ENCODE measurements at regions not wholly inside any gene's neighbourhood (a gene's known extent, or its start where the extent isn't known, plus 50 kb on each side); places are given as distances from the start of the nearest gene placed in this dataset.

DNA sequence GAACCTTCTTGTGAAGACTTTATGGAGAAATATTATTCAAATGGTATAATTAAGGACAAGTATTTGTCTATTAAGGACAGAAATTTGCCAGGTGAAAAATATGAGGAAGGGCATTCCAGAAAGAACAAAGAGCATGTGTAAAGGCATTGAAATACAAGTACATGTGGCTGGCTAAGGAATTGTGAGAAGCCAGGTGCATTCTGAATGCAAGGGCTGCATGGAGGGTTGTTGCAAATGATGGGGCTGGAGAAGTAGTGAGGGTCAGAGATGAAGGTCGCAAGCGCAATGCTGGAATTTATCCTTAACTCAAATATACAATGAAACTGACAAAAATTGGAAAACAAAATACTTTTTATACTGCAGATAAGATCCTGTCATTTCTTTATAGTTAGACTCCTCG, 437.7 kb downstream of the ADAMTS20 start:
- TF ChIP-seq POLR2AphosphoS5 (IDR thresholded peaks at IDR 0.05; ENCODE audit: insufficient read depth in 1 of 2, low read depth in 1 of 2) (no peak), POLR2A (IDR thresholded peaks at IDR 0.05) (no peak)
- TF ChIP-seq, protein P1, sequence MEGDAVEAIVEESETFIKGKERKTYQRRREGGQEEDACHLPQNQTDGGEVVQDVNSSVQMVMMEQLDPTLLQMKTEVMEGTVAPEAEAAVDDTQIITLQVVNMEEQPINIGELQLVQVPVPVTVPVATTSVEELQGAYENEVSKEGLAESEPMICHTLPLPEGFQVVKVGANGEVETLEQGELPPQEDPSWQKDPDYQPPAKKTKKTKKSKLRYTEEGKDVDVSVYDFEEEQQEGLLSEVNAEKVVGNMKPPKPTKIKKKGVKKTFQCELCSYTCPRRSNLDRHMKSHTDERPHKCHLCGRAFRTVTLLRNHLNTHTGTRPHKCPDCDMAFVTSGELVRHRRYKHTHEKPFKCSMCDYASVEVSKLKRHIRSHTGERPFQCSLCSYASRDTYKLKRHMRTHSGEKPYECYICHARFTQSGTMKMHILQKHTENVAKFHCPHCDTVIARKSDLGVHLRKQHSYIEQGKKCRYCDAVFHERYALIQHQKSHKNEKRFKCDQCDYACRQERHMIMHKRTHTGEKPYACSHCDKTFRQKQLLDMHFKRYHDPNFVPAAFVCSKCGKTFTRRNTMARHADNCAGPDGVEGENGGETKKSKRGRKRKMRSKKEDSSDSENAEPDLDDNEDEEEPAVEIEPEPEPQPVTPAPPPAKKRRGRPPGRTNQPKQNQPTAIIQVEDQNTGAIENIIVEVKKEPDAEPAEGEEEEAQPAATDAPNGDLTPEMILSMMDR (IDR thresholded peaks at IDR 0.05) = no peak
- no peaks in the 10 kb centered on the region for H3K4me1 ChIP-seq
- DNase-seq (ENCODE audit: extremely low spot score in 2 of 2) = no peak
- no peaks in the 10 kb centered on the region for H3K9me3 ChIP-seq
- intact Hi-C loops (cut with DNase I) = no loop called here
- no peak overlapping the region for H3K27ac ChIP-seq
- no peaks in the 10 kb centered on the region for H3K36me3 ChIP-seq
- H3K27me3 ChIP-seq = no peaks in the 10 kb centered on the region
- H3K4me3 ChIP-seq = no peak overlapping the region

DNA sequence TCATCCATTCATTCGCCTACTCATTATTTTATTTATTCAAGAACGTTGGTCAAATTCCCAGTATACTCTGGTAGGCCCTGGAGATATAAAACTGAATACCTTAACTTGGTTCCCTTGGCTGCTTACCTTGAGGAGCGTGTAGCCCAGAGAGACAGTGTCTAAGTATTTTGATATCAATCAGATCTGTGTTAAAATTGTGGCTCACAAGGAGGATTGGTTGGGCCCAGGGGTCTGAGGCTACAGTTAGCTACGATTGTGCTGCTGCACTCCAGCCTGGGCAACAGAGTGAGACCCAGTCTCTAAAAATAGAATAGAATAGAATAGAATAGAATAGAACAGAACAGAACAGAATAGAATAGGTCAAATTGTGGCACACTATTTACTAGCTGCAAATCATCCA, 438.4 kb downstream of the ADAMTS20 start:
- Histone ChIP-seq H3K27ac (no peak overlapping the region), H3K4me3 (no peak overlapping the region), H3K9me3 (no peaks in the 10 kb centered on the region), H3K36me3 (no peaks in the 10 kb centered on the region), H3K4me1 (no peaks in the 10 kb centered on the region), H3K27me3 (no peaks in the 10 kb centered on the region)
- TF ChIP-seq POLR2A (IDR thresholded peaks at IDR 0.05) = no peak
- TF ChIP-seq, protein P1 (IDR thresholded peaks at IDR 0.05) = no peak
- TF ChIP-seq POLR2AphosphoS5 (IDR thresholded peaks at IDR 0.05; ENCODE audit: insufficient read depth in 1 of 2, low read depth in 1 of 2) = no peak
- intact Hi-C loops (cut with DNase I) = no loop called here
- no peak for DNase-seq (ENCODE audit: extremely low spot score in 2 of 2)

DNA sequence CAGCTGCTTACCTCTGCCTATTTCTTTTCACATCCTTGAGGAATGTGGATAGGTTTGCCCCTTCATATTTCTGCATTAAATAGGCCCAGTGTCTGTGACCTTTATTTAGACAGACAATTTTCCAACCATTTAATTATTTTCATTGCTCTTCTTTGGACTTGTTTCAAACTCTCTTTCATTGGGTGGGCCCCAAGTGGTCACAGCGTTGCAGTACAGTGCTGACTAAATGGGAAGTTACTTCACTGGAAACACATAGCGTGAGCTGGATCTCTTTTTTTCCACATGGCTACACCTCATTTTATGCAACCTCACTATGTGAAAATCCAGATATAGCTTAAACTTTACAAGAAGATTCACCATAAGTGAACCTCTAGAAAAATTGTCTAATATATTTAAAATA, 438.9 kb downstream of the ADAMTS20 start:
- Histone ChIP-seq H3K27me3 (no peaks in the 10 kb centered on the region), H3K9me3 (no peaks in the 10 kb centered on the region), H3K36me3 (no peaks in the 10 kb centered on the region), H3K27ac (no peak overlapping the region), H3K4me1 (no peaks in the 10 kb centered on the region), H3K4me3 (no peak overlapping the region)
- intact Hi-C loops (cut with DNase I) = no loop called here
- no peak for DNase-seq (ENCODE audit: extremely low spot score in 2 of 2)
- TF ChIP-seq POLR2AphosphoS5 (IDR thresholded peaks at IDR 0.05; ENCODE audit: insufficient read depth in 1 of 2, low read depth in 1 of 2) (no peak), POLR2A (IDR thresholded peaks at IDR 0.05) (no peak)
- TF ChIP-seq, protein P1 (IDR thresholded peaks at IDR 0.05) = no peak

DNA sequence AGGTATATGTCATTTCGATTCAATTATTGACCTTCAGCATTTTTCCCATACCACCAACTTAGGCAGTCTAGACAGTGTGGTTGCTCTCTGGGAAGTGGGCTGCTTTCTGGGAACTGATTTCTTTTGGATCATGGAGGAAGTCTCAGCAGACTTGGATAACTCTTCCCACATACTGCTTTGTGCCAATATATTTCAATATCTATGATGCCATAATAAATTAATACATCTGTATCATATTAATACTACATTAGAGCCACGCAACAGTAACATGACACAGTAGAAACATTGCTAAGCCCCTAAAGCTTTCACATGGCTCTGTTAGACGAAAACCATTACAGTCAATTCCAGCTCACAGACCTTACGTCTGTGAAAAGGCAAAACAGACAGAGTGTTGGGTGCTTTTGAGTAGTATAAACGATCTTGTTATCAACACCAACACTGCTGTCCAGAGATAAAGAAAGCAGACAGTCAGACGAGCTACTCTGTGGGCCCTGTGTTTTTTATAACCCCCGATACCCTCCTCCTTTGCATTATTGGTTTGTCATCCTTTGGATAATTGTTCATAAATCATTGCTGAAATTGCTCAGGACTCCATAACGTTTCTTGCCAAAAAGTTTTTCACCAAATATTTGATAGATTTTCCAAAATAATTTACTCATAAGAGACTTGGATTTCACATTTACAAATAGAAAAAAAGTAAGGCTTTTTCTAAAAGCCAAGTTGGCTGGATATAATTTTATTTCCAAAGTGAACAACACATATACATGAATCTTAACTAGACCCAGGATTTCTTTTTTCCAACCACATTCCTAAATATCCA, 439.7 kb downstream of the ADAMTS20 start:
- DNase-seq (ENCODE audit: extremely low spot score in 2 of 2) = no peak
- Histone ChIP-seq H3K9me3 (no peaks in the 10 kb centered on the region), H3K36me3 (no peaks in the 10 kb centered on the region), H3K4me1 (no peaks in the 10 kb centered on the region), H3K27ac (no peak overlapping the region), H3K4me3 (no peak overlapping the region), H3K27me3 (no peaks in the 10 kb centered on the region)
- intact Hi-C loops (cut with DNase I) = no loop called here
- TF ChIP-seq POLR2AphosphoS5 (IDR thresholded peaks at IDR 0.05; ENCODE audit: insufficient read depth in 1 of 2, low read depth in 1 of 2) (no peak), POLR2A (IDR thresholded peaks at IDR 0.05) (no peak)
- TF ChIP-seq, protein P1 (IDR thresholded peaks at IDR 0.05) = no peak

DNA sequence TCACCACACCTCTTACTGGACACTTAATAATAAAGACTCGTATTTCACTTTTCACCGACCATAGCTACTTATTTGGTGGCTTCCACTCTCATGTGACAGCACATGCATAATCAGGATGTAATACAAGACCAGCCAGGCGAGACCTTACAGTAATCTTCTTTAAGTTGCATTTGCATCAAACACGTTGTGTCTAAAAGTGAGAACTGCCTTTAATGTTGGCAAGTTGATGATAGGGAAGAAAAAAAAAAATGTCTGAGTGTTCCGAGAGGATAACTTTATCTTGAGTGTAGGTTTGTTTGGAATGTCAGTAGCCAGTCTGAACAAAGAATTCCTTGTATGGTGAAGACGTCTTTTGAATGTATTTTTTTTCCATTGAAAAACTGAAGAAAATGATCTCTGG, 440.4 kb downstream of the ADAMTS20 start:
- TF ChIP-seq, protein P1 (IDR thresholded peaks at IDR 0.05) = no peak
- no peak for TF ChIP-seq POLR2A (IDR thresholded peaks at IDR 0.05)
- TF ChIP-seq POLR2AphosphoS5 (IDR thresholded peaks at IDR 0.05; ENCODE audit: insufficient read depth in 1 of 2, low read depth in 1 of 2) = no peak
- no peak for DNase-seq (ENCODE audit: extremely low spot score in 2 of 2)

More for the DNA sequence above, 440.4 kb downstream of the ADAMTS20 start:
- no peaks in the 10 kb centered on the region for H3K36me3 ChIP-seq
- no peak overlapping the region for H3K27ac ChIP-seq
- no peaks in the 10 kb centered on the region for H3K27me3 ChIP-seq
- H3K9me3 ChIP-seq = no peaks in the 10 kb centered on the region
- H3K4me1 ChIP-seq = no peaks in the 10 kb centered on the region
- intact Hi-C loops (cut with DNase I) = no loop called here
- no peak overlapping the region for H3K4me3 ChIP-seq

All from vagina (tissue), 2 donors.